T47D (cell line): ENCODE measurements at regions not wholly inside any gene's neighbourhood (a gene's known extent, or its start where the extent isn't known, plus 50 kb on each side); places are given as distances from the start of the nearest gene placed in this dataset.
A peak's percentile ranks its signal among the peaks of the same experiment; 100 is the strongest.

ENCODE experiments used
- DNase-seq, 2 experiments: peaks; one replicate each; pipeline versions ENCODE4 v3.0.0 to v3.0.0-alpha.2; 2011 to 2012; ENCODE audit warnings: low read depth in 1 of 2, low spot score in 1 of 2
- JUND ChIP-seq: IDR thresholded peaks from 2 replicates; pipeline ENCODE4 v1.6.1; 2012; ENCODE audit warnings: low read depth
- in situ Hi-C: cut with HindIII; loops from 2 replicates; pipeline ENCODE4 v1.10.0; 2016; ENCODE audit warnings: low sequenced_read_pairs, low pct_unique_long_range_greater_than_20kb

- DNase-seq = no peak
- in situ Hi-C loops = no loop called here
- TF ChIP-seq JUND = no peak
Measured at GRCh38 chr1:198915327-198916231, 276.7 kb downstream of the PTPRC start.

- no peak for TF ChIP-seq JUND
- DNase-seq = no peak
- in situ Hi-C loops = no loop called here
Measured at GRCh38 chr1:198917226-198917625, 278.4 kb downstream of the PTPRC start.

- in situ Hi-C loops = no loop called here
- no peak for DNase-seq
Measured at GRCh38 chr1:198918920-198919319, 280.1 kb downstream of the PTPRC start.

DNA sequence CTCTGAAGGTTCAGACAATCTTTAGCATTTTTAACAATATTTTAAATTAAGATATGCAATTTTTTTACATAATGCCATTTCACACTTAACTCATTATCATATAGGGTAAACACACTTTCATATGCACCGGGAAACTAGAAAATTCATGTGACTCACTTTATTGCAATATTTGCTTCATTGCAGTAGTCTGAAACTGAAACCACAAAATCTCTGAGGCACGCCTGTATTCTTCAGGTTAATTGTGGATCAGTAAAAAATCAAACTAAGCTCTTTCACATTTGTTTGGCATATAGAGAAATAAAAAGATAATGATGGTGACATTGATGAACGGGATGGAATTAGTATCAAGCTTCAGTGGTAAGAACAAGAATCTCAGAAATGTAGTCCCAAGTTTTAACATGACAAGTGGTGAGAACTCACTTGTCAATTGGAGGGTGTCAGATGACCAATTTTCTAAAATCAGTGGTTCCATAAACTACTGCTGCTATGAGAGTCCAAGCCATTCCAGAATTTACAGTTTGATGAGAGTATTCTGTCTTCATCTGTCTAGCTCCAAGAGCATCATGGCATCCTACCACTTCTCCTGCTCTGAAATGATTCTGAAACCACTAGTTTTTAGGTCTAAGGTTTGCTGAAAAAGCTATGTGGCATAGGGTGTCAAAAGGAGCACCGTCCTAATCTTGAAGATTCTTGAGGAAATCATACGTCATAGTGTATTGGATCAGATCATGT, 281.0 kb downstream of the PTPRC start:
- no peak for DNase-seq
- in situ Hi-C loops = no loop called here
- no peak for TF ChIP-seq JUND

More at GRCh38 chr1:198918920-198919319, 280.1 kb downstream of the PTPRC start:
- no peak for TF ChIP-seq JUND

DNA sequence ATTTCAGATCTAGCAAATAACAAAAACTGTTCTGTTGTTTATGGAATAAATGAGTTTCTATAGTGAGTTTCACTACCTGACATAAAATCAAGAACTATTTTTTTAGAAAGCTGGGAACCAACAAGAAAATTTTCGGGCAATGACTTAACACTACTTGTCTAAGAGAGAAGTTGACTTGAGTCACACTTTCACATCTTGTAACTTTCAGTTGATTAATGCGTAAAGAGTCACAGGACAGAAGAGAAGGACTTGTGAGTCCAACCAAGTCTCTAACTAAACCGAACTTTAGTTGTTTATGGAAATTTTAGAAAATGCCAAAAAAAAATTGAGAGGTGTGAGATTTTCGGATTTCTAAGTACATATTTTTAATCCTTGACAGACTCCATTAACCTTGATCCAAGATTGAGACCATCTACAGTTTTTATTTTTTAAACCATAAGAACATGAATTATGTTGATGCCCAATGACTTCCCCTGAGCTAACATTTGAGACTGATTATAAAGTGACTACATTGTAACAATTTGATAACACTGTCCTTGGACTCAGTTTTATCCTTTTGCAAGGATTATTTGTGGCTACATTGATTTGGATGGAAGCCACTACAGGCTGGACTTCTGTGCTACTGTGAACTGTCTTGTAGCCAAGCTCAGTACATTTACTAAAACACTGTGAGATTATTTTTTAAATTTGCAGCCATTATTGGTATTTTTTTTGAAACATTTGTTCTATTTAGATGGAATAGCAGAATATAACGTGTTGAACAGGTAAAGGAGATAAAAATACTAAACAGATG, 284.0 kb downstream of the PTPRC start:
- in situ Hi-C loops = no loop called here
- TF ChIP-seq JUND = no peak
- no peak for DNase-seq

- in situ Hi-C loops = no loop called here
- TF ChIP-seq JUND = no peak
- no peak for DNase-seq
Measured at GRCh38 chr1:198923993-198924392, 285.2 kb downstream of the PTPRC start.

DNA sequence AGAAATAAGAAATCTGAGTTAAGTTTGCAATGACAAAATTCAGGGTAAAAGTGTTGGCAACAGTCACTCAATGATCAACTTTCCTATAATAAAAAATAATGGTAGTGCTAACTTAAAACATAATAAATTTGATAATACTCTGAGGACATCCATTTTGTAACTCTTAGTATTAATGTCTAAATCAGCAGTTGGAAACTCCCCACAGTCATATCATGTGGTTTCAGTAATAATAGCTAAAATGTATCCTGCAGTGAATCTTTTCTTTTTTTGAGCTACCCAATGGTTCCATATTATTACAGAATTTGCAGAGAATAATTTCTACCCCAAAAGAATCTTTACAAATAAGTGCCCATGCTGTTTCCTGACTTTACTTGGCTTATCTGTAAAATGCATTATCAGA, 286.7 kb downstream of the PTPRC start:
- no peak for DNase-seq
- in situ Hi-C loops = no loop called here
- no peak for TF ChIP-seq JUND

- no peak for TF ChIP-seq JUND
- in situ Hi-C loops = no loop called here
- no peak for DNase-seq
Measured at GRCh38 chr1:198927129-198927528, 288.3 kb downstream of the PTPRC start.

GRCh38 chr1:198929111-198929604, 290.3 kb downstream of the PTPRC start:
- in situ Hi-C loops = no loop called here
- DNase-seq = no peak
- no peak for TF ChIP-seq JUND

DNA sequence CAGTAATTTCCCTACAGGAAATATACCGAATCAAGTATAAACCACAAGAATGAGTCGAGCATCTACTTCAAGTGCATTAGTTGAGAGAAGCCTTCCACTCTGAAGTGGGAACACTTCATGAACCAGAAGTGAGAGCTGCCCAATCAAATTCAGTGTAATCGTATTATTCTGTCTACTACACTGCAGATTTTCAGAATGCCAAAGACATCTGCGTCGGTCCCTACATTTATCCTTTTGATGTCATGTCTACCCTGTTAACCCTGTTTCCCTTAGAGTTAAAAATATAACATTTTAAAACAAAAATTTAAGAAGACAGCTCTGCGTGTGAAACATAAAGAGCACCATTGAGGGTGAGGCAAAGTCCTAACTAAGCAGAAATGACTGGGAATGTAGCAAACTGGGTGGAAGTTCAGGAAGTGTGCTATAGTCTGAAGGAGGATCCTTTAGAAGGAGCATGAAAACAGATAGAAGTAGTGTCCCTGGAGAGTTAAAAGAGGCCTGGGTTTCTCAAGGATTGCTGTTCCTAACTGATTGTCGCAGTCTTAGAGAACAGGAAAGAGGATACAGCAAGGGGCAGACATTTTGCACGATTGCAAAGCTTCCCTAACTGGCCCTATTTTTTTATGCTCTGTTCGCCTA, 291.2 kb downstream of the PTPRC start:
- peak in 1 of 2 experiments; percentile 18 for DNase-seq
- TF ChIP-seq JUND = no peak

GRCh38 chr1:198932351-198932991, 293.6 kb downstream of the PTPRC start:
- in situ Hi-C loops = no loop called here
- DNase-seq = peak in 1 of 2 experiments; percentile 70
- TF ChIP-seq JUND = no peak

More for the DNA sequence above, 291.2 kb downstream of the PTPRC start:
- in situ Hi-C loops = no loop called here
